ENCODE measurements at regions not wholly inside any gene's neighbourhood (a gene's known extent, or its start where the extent isn't known, plus 50 kb on each side); places are given as distances from the start of the nearest gene placed in this dataset.

GRCh38 chr6:129943637-129944271, 74.6 kb upstream of the L3MBTL3 start:
- no peaks in the 10 kb centered on the region for H3K9me2 ChIP-seq (ENCODE audit: insufficient read depth)
- H2AFZ ChIP-seq: peak overlapping the region; percentile 56; the same call in 1 of the 2 replicates
- H3K79me2 ChIP-seq (replicated peaks; ENCODE audit: insufficient read depth): no peaks in the 10 kb centered on the region
- no peaks in the 10 kb centered on the region for H3K9me3 Mint-ChIP-seq
- no peaks in the 10 kb centered on the region for H3K27me3 ChIP-seq (ENCODE audit: insufficient read depth)
- no peak overlapping the region for H3K4me2 ChIP-seq
- H3K27me3 Mint-ChIP-seq (ENCODE audit: insufficient read depth, low read depth, poor library complexity): no peaks in the 10 kb centered on the region
- no peaks in the 10 kb centered on the region for H3K36me3 ChIP-seq (ENCODE audit: insufficient read depth)
- H3F3A ChIP-seq (replicated peaks; ENCODE audit: low read depth): no peaks in the 10 kb centered on the region
- no peak overlapping the region for H3K27ac ChIP-seq (ENCODE audit: low read depth)
- H4K20me1 ChIP-seq (replicated peaks; ENCODE audit: insufficient read depth): no peaks in the 10 kb centered on the region
- no peak overlapping the region for H3K27ac Mint-ChIP-seq
- no peak overlapping the region for H3K4me3 ChIP-seq
- peaks cover 14% of the 10 kb centered on the region for H3K4me1 ChIP-seq (ENCODE audit: insufficient read depth)
- ATAC-seq: no peak
- H3K4me3 Mint-ChIP-seq: no peak overlapping the region
- no peaks in the 10 kb centered on the region for H3K36me3 Mint-ChIP-seq (ENCODE audit: low read depth)
- DNase-seq (ENCODE audit: low spot score): no peak
- peaks cover 24% of the 10 kb centered on the region for H3K4me1 Mint-ChIP-seq
- no peak for TF ChIP-seq EZH2 (IDR thresholded peaks at IDR 0.05; ENCODE audit: low read depth, unreplicated experiment)
- TF ChIP-seq ZNF114 (CRISPR knock-in tag; IDR thresholded peaks at IDR 0.05): no peak
- no peak for TF ChIP-seq JUNB (IDR thresholded peaks at IDR 0.05; ENCODE audit: unreplicated experiment)
- TF ChIP-seq, protein P1, sequence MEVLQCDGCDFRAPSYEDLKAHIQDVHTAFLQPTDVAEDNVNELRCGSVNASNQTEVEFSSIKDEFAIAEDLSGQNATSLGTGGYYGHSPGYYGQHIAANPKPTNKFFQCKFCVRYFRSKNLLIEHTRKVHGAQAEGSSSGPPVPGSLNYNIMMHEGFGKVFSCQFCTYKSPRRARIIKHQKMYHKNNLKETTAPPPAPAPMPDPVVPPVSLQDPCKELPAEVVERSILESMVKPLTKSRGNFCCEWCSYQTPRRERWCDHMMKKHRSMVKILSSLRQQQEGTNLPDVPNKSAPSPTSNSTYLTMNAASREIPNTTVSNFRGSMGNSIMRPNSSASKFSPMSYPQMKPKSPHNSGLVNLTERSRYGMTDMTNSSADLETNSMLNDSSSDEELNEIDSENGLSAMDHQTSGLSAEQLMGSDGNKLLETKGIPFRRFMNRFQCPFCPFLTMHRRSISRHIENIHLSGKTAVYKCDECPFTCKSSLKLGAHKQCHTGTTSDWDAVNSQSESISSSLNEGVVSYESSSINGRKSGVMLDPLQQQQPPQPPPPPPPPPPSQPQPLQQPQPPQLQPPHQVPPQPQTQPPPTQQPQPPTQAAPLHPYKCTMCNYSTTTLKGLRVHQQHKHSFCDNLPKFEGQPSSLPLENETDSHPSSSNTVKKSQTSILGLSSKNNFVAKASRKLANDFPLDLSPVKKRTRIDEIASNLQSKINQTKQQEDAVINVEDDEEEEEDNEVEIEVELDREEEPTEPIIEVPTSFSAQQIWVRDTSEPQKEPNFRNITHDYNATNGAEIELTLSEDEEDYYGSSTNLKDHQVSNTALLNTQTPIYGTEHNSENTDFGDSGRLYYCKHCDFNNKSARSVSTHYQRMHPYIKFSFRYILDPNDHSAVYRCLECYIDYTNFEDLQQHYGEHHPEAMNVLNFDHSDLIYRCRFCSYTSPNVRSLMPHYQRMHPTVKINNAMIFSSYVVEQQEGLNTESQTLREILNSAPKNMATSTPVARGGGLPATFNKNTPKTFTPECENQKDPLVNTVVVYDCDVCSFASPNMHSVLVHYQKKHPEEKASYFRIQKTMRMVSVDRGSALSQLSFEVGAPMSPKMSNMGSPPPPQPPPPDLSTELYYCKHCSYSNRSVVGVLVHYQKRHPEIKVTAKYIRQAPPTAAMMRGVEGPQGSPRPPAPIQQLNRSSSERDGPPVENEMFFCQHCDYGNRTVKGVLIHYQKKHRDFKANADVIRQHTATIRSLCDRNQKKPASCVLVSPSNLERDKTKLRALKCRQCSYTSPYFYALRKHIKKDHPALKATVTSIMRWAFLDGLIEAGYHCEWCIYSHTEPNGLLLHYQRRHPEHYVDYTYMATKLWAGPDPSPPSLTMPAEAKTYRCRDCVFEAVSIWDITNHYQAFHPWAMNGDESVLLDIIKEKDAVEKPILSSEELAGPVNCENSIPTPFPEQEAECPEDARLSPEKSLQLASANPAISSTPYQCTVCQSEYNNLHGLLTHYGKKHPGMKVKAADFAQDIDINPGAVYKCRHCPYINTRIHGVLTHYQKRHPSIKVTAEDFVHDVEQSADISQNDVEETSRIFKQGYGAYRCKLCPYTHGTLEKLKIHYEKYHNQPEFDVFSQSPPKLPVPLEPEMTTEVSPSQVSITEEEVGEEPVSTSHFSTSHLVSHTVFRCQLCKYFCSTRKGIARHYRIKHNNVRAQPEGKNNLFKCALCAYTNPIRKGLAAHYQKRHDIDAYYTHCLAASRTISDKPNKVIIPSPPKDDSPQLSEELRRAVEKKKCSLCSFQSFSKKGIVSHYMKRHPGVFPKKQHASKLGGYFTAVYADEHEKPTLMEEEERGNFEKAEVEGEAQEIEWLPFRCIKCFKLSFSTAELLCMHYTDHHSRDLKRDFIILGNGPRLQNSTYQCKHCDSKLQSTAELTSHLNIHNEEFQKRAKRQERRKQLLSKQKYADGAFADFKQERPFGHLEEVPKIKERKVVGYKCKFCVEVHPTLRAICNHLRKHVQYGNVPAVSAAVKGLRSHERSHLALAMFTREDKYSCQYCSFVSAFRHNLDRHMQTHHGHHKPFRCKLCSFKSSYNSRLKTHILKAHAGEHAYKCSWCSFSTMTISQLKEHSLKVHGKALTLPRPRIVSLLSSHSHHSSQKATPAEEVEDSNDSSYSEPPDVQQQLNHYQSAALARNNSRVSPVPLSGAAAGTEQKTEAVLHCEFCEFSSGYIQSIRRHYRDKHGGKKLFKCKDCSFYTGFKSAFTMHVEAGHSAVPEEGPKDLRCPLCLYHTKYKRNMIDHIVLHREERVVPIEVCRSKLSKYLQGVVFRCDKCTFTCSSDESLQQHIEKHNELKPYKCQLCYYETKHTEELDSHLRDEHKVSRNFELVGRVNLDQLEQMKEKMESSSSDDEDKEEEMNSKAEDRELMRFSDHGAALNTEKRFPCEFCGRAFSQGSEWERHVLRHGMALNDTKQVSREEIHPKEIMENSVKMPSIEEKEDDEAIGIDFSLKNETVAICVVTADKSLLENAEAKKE (CRISPR knock-in tag; IDR thresholded peaks at IDR 0.05): no peak
- TF ChIP-seq, protein P2, sequence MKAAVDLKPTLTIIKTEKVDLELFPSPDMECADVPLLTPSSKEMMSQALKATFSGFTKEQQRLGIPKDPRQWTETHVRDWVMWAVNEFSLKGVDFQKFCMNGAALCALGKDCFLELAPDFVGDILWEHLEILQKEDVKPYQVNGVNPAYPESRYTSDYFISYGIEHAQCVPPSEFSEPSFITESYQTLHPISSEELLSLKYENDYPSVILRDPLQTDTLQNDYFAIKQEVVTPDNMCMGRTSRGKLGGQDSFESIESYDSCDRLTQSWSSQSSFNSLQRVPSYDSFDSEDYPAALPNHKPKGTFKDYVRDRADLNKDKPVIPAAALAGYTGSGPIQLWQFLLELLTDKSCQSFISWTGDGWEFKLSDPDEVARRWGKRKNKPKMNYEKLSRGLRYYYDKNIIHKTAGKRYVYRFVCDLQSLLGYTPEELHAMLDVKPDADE (IDR thresholded peaks at IDR 0.05): no peak
- TF ChIP-seq, protein P3, sequence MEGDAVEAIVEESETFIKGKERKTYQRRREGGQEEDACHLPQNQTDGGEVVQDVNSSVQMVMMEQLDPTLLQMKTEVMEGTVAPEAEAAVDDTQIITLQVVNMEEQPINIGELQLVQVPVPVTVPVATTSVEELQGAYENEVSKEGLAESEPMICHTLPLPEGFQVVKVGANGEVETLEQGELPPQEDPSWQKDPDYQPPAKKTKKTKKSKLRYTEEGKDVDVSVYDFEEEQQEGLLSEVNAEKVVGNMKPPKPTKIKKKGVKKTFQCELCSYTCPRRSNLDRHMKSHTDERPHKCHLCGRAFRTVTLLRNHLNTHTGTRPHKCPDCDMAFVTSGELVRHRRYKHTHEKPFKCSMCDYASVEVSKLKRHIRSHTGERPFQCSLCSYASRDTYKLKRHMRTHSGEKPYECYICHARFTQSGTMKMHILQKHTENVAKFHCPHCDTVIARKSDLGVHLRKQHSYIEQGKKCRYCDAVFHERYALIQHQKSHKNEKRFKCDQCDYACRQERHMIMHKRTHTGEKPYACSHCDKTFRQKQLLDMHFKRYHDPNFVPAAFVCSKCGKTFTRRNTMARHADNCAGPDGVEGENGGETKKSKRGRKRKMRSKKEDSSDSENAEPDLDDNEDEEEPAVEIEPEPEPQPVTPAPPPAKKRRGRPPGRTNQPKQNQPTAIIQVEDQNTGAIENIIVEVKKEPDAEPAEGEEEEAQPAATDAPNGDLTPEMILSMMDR (conservative IDR thresholded peaks at IDR 0.05; ENCODE audit: low read depth in 2 of 2): no peak
- TF ChIP-seq POLR2AphosphoS5 (IDR thresholded peaks at IDR 0.05; ENCODE audit: low read depth): no peak
- no peak for TF ChIP-seq NANOG (IDR thresholded peaks at IDR 0.05; ENCODE audit: borderline replicate concordance)
